AG04450 (cell line): ENCODE measurements at regions not wholly inside any gene's neighbourhood (a gene's known extent, or its start where the extent isn't known, plus 50 kb on each side); places are given as distances from the start of the nearest gene placed in this dataset.

ENCODE experiments used
- CTCF ChIA-PET: fragments of 300-600, 350-600 bp; formaldehyde crosslinking; extraction: SDS; loops from one replicate; lab custom pipeline; 2022; ENCODE audit warnings: antibody characterized with exemption, inconsistent platforms; lab: Charles Lee
- POLR2A ChIA-PET: fragments of 350-600 bp; formaldehyde crosslinking; extraction: SDS; loops from one replicate; lab custom pipeline; 2021; ENCODE audit warnings: antibody characterized with exemption, inconsistent platforms; lab: Yijun Ruan, JAX
- DNase-seq: peaks from one replicate; pipeline ENCODE4 v3.0.0-alpha.2; 2011; ENCODE audit warnings: low read depth, low spot score
- H3K27ac ChIP-seq: one replicate; pipeline ENCODE4 v1.5.1; 2012; ENCODE audit warnings: low read depth, low read length, control low read depth
- H3K27me3 ChIP-seq: one replicate; pipeline ENCODE4 v1.6.0; 2012; ENCODE audit warnings: low read length; ENCODE audit not compliant: control insufficient read depth, insufficient read depth
- H3K4me3 ChIP-seq: 2 replicates; pipeline ENCODE4 v1.5.1; 2011; ENCODE audit warnings: mild to moderate bottlenecking, low read depth, low read length, control low read depth
- H3K9me3 ChIP-seq: 2 replicates; pipeline ENCODE4 v1.5.1; 2012; ENCODE audit warnings: low read length; ENCODE audit not compliant: control insufficient read depth, insufficient read depth
- CTCF ChIP-seq: IDR thresholded peaks from 2 replicates; pipeline ENCODE4 v1.5.1; 2011; ENCODE audit warnings: low read depth, low read length, control low read depth, inconsistent platforms

- TF ChIP-seq CTCF = no peak
- POLR2A ChIA-PET = no interaction called here
- peaks cover 7% of the 10 kb centered on the region for H3K27me3 ChIP-seq
- no peak for DNase-seq
- H3K4me3 ChIP-seq = no peak overlapping the region
- CTCF ChIA-PET = no interaction called here
- H3K27ac ChIP-seq = no peak overlapping the region
- H3K9me3 ChIP-seq = no peaks in the 10 kb centered on the region
Observed at GRCh38 chr2:224325941-224326340, 76.0 kb downstream of the FAM124B start.

GRCh38 chr2:224324604-224325003 lies 77.3 kb downstream of the FAM124B start:
- Histone ChIP-seq H3K4me3 (no peak overlapping the region), H3K9me3 (no peaks in the 10 kb centered on the region), H3K27ac (no peak overlapping the region), H3K27me3 (peaks cover 7% of the 10 kb centered on the region)
- DNase-seq = no peak
- ChIA-PET POLR2A (no interaction called here), CTCF (interaction anchor here (1.3 to 2.3 kb wide), 2 partner anchors 42 to 331 kb away, joined by 3 to 9 read pairs; no protein-coding TSS in a partner anchor)
- no peak for TF ChIP-seq CTCF

- H3K9me3 ChIP-seq = no peaks in the 10 kb centered on the region
- H3K27me3 ChIP-seq = peaks cover 3% of the 10 kb centered on the region
- POLR2A ChIA-PET = no interaction called here
- no peak for DNase-seq
- H3K4me3 ChIP-seq = no peak overlapping the region
- CTCF ChIA-PET = interaction anchor here (1.5 kb wide), 1 partner anchor 21 kb away, joined by 4 read pairs; no protein-coding TSS in a partner anchor
- no peak for TF ChIP-seq CTCF
- H3K27ac ChIP-seq = no peak overlapping the region
Observed at GRCh38 chr2:224320660-224321059, 81.2 kb downstream of the FAM124B start.

GRCh38 chr2:224319750-224320149 lies 82.2 kb downstream of the FAM124B start:
- no peak for DNase-seq
- CTCF ChIA-PET = no interaction called here
- POLR2A ChIA-PET = interaction anchor here (0.9 kb wide), 1 partner anchor 23 kb away, joined by 4 read pairs; no protein-coding TSS in a partner anchor

GRCh38 chr2:224312741-224313140 lies 89.2 kb downstream of the FAM124B start:
- ChIA-PET POLR2A (no interaction called here), CTCF (no interaction called here)
- Histone ChIP-seq H3K9me3 (no peaks in the 10 kb centered on the region), H3K4me3 (no peak overlapping the region), H3K27ac (no peak overlapping the region), H3K27me3 (peaks cover 9% of the 10 kb centered on the region)
- no peak for DNase-seq
- TF ChIP-seq CTCF = no peak

More at GRCh38 chr2:224319750-224320149, 82.2 kb downstream of the FAM124B start:
- no peaks in the 10 kb centered on the region for H3K9me3 ChIP-seq
- H3K27me3 ChIP-seq = peaks cover 3% of the 10 kb centered on the region
- TF ChIP-seq CTCF = no peak
- no peak overlapping the region for H3K4me3 ChIP-seq
- H3K27ac ChIP-seq = no peak overlapping the region
